Bronchial epithelial cell (primary cell): ENCODE measurements at regions not wholly inside any gene's neighbourhood (a gene's known extent, or its start where the extent isn't known, plus 50 kb on each side); places are given as distances from the start of the nearest gene placed in this dataset.
A peak's percentile ranks its signal among the peaks of the same experiment; 100 is the strongest.

Source experiments
- DNase-seq: peaks from one replicate; pipeline ENCODE4 v3.0.0-alpha.2; 2010; ENCODE audit warnings: low read depth
- FAIRE-seq: peaks from 2 replicates; lab custom pipeline; 2011; peaks lifted over from hg19 to GRCh38; lab: Jason Lieb, UNC
- H3K27me3 ChIP-seq: 2 replicates; pipeline ENCODE4 v1.5.1; 2011; ENCODE audit warnings: low read length; ENCODE audit not compliant: control insufficient read depth, insufficient read depth
- H3K36me3 ChIP-seq: 2 replicates; pipeline ENCODE4 v1.5.1; 2011; ENCODE audit warnings: low read length; ENCODE audit not compliant: control insufficient read depth, insufficient read depth
- H3K4me3 ChIP-seq: 2 replicates; pipeline ENCODE4 v1.5.1; 2011; ENCODE audit warnings: mild to moderate bottlenecking, low read depth, low read length, control low read depth
- TF ChIP-seq, protein P1 (sequence below): IDR thresholded peaks from 2 replicates; pipeline ENCODE4 v1.5.1; 2011; ENCODE audit warnings: mild to moderate bottlenecking, moderate library complexity, low read length, control low read depth, inconsistent platforms; ENCODE audit not compliant: insufficient read depth, severe bottlenecking

DNA sequence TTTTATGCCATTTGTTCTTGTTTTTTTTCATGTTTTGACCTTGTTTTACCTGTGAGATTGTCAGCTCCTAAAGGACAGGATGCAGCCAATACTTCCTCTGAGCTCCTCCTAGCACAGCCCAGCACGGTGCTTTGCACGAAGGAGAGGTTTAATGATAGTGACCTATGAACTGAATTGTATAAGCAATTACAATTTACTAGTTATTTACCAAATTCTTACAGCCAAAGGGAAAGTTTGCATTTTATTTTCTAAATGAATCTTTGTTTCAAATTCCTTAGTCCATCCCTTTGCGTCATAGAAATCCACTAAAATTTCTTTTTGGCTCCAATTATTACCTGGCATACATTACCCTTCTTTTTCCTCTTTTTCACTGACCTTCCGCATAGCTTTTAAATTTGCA lies 326.1 kb downstream of the TDRD15 start:
- Histone ChIP-seq H3K4me3 (no peak overlapping the region), H3K27me3 (no peaks in the 10 kb centered on the region), H3K36me3 (no peaks in the 10 kb centered on the region)
- FAIRE-seq (no peak), DNase-seq (no peak)
- TF ChIP-seq, protein P1, sequence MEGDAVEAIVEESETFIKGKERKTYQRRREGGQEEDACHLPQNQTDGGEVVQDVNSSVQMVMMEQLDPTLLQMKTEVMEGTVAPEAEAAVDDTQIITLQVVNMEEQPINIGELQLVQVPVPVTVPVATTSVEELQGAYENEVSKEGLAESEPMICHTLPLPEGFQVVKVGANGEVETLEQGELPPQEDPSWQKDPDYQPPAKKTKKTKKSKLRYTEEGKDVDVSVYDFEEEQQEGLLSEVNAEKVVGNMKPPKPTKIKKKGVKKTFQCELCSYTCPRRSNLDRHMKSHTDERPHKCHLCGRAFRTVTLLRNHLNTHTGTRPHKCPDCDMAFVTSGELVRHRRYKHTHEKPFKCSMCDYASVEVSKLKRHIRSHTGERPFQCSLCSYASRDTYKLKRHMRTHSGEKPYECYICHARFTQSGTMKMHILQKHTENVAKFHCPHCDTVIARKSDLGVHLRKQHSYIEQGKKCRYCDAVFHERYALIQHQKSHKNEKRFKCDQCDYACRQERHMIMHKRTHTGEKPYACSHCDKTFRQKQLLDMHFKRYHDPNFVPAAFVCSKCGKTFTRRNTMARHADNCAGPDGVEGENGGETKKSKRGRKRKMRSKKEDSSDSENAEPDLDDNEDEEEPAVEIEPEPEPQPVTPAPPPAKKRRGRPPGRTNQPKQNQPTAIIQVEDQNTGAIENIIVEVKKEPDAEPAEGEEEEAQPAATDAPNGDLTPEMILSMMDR, result no peak

GRCh38 chr2:21451403-21451802 lies 327.6 kb downstream of the TDRD15 start:
- H3K27me3 ChIP-seq, result no peaks in the 10 kb centered on the region
- DNase-seq (peak; percentile 35), FAIRE-seq (no peak)
- no peak overlapping the region for H3K4me3 ChIP-seq
- TF ChIP-seq, protein P1, result no peak
- H3K36me3 ChIP-seq, result no peaks in the 10 kb centered on the region

DNA sequence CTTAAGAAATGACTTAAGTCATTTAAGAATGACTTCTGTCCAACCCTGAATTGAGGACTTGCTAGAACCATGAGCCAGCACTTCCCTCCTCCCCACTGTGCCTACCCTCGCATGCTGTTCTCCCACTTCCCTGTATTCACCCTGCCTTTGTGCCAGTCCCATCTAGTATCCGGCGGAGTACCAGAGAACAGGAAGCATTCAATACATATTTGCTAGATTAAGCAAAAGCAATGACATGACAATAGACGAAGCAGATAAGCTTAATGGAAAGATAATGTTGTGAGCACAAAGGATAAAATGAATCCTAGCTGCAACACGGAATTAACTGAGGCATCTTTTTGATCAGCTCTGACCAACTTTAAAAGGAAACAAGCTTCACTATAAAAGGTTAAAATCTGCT lies 328.5 kb downstream of the TDRD15 start:
- H3K36me3 ChIP-seq, result no peaks in the 10 kb centered on the region
- FAIRE-seq (peak; percentile 92), DNase-seq (no peak)
- no peaks in the 10 kb centered on the region for H3K27me3 ChIP-seq
- H3K4me3 ChIP-seq, result no peak overlapping the region
- TF ChIP-seq, protein P1, result no peak

GRCh38 chr2:21452678-21453077 lies 328.9 kb downstream of the TDRD15 start:
- no peaks in the 10 kb centered on the region for H3K36me3 ChIP-seq
- no peaks in the 10 kb centered on the region for H3K27me3 ChIP-seq
- FAIRE-seq (no peak), DNase-seq (no peak)
- no peak overlapping the region for H3K4me3 ChIP-seq
- TF ChIP-seq, protein P1, result no peak

DNA sequence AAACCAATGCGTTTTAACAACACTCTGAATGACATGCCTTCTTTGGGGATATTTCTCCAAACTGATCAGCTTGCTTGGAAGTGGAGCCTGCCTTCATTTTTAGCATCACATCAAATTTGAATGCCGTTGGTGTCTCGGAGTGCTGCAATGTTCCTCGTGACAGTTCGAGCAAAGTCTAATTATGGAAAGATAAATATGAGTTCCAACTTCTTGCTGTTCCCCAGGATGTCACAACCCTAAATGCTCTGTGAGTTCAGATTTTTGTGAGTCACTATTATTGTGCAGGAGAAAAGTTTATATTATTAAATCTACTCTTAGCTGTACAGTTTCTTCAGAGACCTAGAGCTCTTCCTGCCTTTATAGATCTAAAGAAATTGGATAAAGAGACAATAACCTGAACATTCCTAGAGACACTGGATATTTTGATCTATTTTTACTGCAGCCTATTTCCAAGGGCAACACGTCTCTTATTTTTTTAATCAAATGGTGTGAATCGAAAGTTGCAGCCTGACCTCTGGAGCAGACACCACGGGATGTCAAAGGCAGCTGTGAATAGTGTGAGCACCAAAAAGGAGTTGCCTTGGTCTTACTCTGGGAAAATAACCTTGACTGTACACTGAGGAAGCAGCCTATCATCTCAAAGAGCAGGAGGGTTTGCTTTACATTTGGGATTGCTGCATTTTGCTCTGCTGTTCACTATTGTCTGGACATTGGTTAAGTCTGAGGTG lies 330.1 kb downstream of the TDRD15 start:
- Histone ChIP-seq H3K36me3 (no peaks in the 10 kb centered on the region), H3K27me3 (no peaks in the 10 kb centered on the region), H3K4me3 (no peak overlapping the region)
- TF ChIP-seq, protein P1, result no peak
- no peak for DNase-seq
- FAIRE-seq, result peak; percentile 13

DNA sequence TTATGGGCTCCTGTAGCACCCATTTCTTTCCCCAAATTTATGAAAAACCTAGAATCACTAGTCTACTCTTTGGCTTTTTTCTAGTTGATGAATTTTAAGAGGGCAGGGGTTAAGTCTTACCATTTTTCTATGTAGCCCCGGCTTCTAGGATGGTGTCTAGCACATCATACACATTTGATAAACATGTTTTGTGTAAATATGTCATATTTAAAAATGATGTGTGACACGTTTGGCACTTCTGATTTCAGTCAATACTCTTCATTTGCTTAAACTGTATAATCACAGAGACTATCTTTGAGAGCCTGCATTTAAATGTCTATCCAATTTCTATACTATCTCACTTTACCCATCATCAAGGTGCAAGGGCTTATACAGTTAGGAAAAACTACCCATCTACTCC lies 331.1 kb downstream of the TDRD15 start:
- TF ChIP-seq, protein P1, result no peak
- no peak for FAIRE-seq
- no peaks in the 10 kb centered on the region for H3K36me3 ChIP-seq

More for the DNA sequence above, 331.1 kb downstream of the TDRD15 start:
- H3K4me3 ChIP-seq, result no peak overlapping the region
- DNase-seq, result no peak
- no peaks in the 10 kb centered on the region for H3K27me3 ChIP-seq
